ENCODE measurements at regions not wholly inside any gene's neighbourhood (a gene's known extent, or its start where the extent isn't known, plus 50 kb on each side); places are given as distances from the start of the nearest gene placed in this dataset.

DNA sequence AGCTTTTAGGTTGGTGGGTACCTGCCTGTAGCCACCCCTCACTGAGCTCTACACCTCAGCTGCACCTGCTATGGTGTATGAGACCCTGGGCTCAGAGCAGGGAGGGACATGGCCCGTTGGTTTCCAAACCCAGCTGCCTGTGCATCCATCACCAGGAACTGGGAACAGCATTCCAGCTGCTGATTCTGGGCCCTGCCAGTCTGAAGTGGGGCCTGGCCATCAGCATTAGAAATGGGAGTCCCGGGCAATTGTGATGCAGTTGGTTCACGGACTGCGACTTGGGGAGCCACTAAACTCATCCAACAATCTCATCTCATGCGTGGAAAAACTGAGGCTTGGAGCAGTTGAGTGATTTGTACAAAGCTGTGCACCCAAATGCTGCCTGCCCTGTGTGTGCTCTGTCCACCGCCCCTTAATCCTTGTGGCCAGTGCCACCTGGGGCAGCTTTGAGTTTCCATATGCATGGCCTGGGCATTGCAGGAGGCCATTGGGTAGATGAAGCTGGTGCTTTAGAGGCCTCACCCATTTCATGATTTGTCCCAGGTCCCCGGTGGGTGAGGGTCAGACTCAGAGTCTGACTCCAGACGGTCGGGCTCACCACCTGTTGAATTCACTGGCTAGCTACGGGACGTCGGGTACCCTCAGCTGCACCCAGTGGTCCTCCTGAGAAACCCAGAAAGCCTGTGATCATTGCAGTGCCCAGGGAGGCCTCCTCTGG lies 109.0 kb upstream of the SHH start:
- TF ChIP-seq TAF1 (IDR thresholded peaks at IDR 0.05; ENCODE audit: low read depth), result no peak
- TF ChIP-seq, protein P1, sequence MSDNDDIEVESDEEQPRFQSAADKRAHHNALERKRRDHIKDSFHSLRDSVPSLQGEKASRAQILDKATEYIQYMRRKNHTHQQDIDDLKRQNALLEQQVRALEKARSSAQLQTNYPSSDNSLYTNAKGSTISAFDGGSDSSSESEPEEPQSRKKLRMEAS (IDR thresholded peaks at IDR 0.05), result no peak
- TF ChIP-seq FOXM1 (IDR thresholded peaks at IDR 0.05; ENCODE audit: borderline replicate concordance, low read depth), result no peak
- TF ChIP-seq CEBPB (IDR thresholded peaks at IDR 0.05), result no peak
- no peak for TF ChIP-seq ZBTB7A (IDR thresholded peaks at IDR 0.05; ENCODE audit: low read depth)
- no peak for TF ChIP-seq RAD21 (IDR thresholded peaks at IDR 0.05; ENCODE audit: low read depth)
- TF ChIP-seq TCF12 (IDR thresholded peaks at IDR 0.05; ENCODE audit: low read depth), result no peak
- no peak for TF ChIP-seq YY1 (IDR thresholded peaks at IDR 0.05; ENCODE audit: low read depth)
- TF ChIP-seq EP300 (IDR thresholded peaks at IDR 0.05; ENCODE audit: borderline replicate concordance), result no peak
- TF ChIP-seq, protein P2, sequence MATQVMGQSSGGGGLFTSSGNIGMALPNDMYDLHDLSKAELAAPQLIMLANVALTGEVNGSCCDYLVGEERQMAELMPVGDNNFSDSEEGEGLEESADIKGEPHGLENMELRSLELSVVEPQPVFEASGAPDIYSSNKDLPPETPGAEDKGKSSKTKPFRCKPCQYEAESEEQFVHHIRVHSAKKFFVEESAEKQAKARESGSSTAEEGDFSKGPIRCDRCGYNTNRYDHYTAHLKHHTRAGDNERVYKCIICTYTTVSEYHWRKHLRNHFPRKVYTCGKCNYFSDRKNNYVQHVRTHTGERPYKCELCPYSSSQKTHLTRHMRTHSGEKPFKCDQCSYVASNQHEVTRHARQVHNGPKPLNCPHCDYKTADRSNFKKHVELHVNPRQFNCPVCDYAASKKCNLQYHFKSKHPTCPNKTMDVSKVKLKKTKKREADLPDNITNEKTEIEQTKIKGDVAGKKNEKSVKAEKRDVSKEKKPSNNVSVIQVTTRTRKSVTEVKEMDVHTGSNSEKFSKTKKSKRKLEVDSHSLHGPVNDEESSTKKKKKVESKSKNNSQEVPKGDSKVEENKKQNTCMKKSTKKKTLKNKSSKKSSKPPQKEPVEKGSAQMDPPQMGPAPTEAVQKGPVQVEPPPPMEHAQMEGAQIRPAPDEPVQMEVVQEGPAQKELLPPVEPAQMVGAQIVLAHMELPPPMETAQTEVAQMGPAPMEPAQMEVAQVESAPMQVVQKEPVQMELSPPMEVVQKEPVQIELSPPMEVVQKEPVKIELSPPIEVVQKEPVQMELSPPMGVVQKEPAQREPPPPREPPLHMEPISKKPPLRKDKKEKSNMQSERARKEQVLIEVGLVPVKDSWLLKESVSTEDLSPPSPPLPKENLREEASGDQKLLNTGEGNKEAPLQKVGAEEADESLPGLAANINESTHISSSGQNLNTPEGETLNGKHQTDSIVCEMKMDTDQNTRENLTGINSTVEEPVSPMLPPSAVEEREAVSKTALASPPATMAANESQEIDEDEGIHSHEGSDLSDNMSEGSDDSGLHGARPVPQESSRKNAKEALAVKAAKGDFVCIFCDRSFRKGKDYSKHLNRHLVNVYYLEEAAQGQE (IDR thresholded peaks at IDR 0.05; ENCODE audit: low read depth), result no peak
- TF ChIP-seq, protein P3, sequence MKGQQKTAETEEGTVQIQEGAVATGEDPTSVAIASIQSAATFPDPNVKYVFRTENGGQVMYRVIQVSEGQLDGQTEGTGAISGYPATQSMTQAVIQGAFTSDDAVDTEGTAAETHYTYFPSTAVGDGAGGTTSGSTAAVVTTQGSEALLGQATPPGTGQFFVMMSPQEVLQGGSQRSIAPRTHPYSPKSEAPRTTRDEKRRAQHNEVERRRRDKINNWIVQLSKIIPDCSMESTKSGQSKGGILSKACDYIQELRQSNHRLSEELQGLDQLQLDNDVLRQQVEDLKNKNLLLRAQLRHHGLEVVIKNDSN (IDR thresholded peaks at IDR 0.05), result no peak
- no peak for TF ChIP-seq CREB1 (IDR thresholded peaks at IDR 0.05; ENCODE audit: low read depth)
- no peak for TF ChIP-seq TEAD4 (IDR thresholded peaks at IDR 0.05)
- TF ChIP-seq NFIC (IDR thresholded peaks at IDR 0.05), result no peak

Measured in Ishikawa (cell line).